LNCaP clone FGC (cell line): ENCODE measurements at regions not wholly inside any gene's neighbourhood (a gene's known extent, or its start where the extent isn't known, plus 50 kb on each side); places are given as distances from the start of the nearest gene placed in this dataset.

ENCODE experiments used
- DNase-seq: peaks from one replicate; pipeline ENCODE4 v3.0.0-alpha.2; 2011; ENCODE audit warnings: low read depth
- H3K4me3 ChIP-seq: 2 replicates; pipeline ENCODE4 v1.5.1; 2011; ENCODE audit warnings: mild to moderate bottlenecking, low read depth, low read length, control low read depth
- CTCF ChIP-seq: IDR thresholded peaks from 2 replicates; pipeline ENCODE4 v1.5.1; 2012; ENCODE audit warnings: mild to moderate bottlenecking; ENCODE audit not compliant: control insufficient read depth, insufficient read depth; ENCODE audit errors: extremely low read depth

GRCh38 chr11:134580610-134580975 lies 168.6 kb upstream of the B3GAT1 start:
- TF ChIP-seq CTCF = no peak
- no peak overlapping the region for H3K4me3 ChIP-seq
- no peak for DNase-seq

GRCh38 chr11:134579724-134580609 lies 167.9 kb upstream of the B3GAT1 start:
- TF ChIP-seq CTCF = no peak
- no peak for DNase-seq
- H3K4me3 ChIP-seq = no peak overlapping the region

- TF ChIP-seq CTCF = peak; percentile 61
- H3K4me3 ChIP-seq = no peak overlapping the region
- DNase-seq = no peak
Observed at GRCh38 chr11:134578807-134579723, 167.0 kb upstream of the B3GAT1 start.

GRCh38 chr11:134577751-134578395 lies 165.8 kb upstream of the B3GAT1 start:
- no peak for DNase-seq
- TF ChIP-seq CTCF = no peak
- H3K4me3 ChIP-seq = no peak overlapping the region

GRCh38 chr11:134576721-134577171 lies 164.7 kb upstream of the B3GAT1 start:
- H3K4me3 ChIP-seq = no peak overlapping the region
- DNase-seq = no peak
- no peak for TF ChIP-seq CTCF

GRCh38 chr11:134576286-134576685 lies 164.2 kb upstream of the B3GAT1 start:
- DNase-seq = no peak
- no peak overlapping the region for H3K4me3 ChIP-seq
- TF ChIP-seq CTCF = no peak
